HUES48 (cell line): ENCODE measurements at regions not wholly inside any gene's neighbourhood (a gene's known extent, or its start where the extent isn't known, plus 50 kb on each side); places are given as distances from the start of the nearest gene placed in this dataset.
"Not testable (repeated sequence)": the region's sequence is repeated elsewhere in the genome, so short reads cannot be mapped to it uniquely, and the experiment has no call there.

ENCODE experiments used
- H3K27ac ChIP-seq: one replicate; pipeline ENCODE4 v1.7.0; 2013; ENCODE audit warnings: low read depth, low read length, inconsistent platforms
- H3K27me3 ChIP-seq: 2 replicates; pipeline ENCODE4 v1.6.1; 2013; ENCODE audit warnings: mild to moderate bottlenecking, low read length; ENCODE audit not compliant: control insufficient read depth, insufficient read depth
- H3K36me3 ChIP-seq: 2 replicates; pipeline ENCODE4 v1.6.1; 2013; ENCODE audit warnings: low read length; ENCODE audit not compliant: control insufficient read depth, insufficient read depth
- H3K4me1 ChIP-seq: 2 replicates; pipeline ENCODE4 v1.6.1; 2013; ENCODE audit warnings: mild to moderate bottlenecking, low read length; ENCODE audit not compliant: control insufficient read depth, insufficient read depth
- H3K4me3 ChIP-seq: 2 replicates; pipeline ENCODE4 v1.5.1; 2013; ENCODE audit warnings: mild to moderate bottlenecking, low read depth, low read length
- H3K9ac ChIP-seq: 2 replicates; pipeline ENCODE4 v1.6.1; 2013; ENCODE audit warnings: mild to moderate bottlenecking, low read depth, low read length, moderate library complexity
- H3K9me3 ChIP-seq: 2 replicates; pipeline ENCODE4 v1.6.1; 2013; ENCODE audit warnings: low read length; ENCODE audit not compliant: control insufficient read depth, insufficient read depth

- not testable (repeated sequence) for H3K9ac ChIP-seq, H3K27me3 ChIP-seq, H3K9me3 ChIP-seq, H3K4me3 ChIP-seq, H3K27ac ChIP-seq, H3K36me3 ChIP-seq, H3K4me1 ChIP-seq
Observed at GRCh38 chr6:99141906-99142305, 194.2 kb upstream of the FBXL4 start.

DNA sequence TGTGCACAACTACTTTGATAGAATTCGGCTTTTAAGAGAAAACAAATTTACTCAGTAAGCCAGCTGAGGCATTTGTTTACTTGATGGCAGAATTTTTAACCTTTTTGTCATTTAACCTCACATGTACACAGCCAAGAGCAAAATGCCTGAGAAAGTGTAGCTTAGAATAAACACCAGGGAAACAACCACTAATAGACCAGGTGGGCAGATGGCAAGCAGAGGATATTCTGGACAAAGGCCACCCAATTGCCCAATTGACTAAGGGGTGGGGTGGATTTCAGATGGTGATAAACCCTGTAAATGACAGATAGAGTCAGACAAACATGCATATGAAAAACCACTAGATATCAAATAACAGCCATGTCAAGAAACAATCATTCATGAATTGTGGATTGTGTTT is 190.7 kb upstream of the FBXL4 start:
- no peak overlapping the region for H3K4me3 ChIP-seq
- H3K4me1 ChIP-seq: peaks cover 9% of the 10 kb centered on the region; the same call in 1 of the 2 replicates
- no peaks in the 10 kb centered on the region for H3K36me3 ChIP-seq
- H3K9ac ChIP-seq: no peak overlapping the region
- no peak overlapping the region for H3K27ac ChIP-seq
- H3K9me3 ChIP-seq: no peaks in the 10 kb centered on the region
- no peaks in the 10 kb centered on the region for H3K27me3 ChIP-seq

- peaks cover 9% of the 10 kb centered on the region; the same call in 1 of the 2 replicates for H3K4me1 ChIP-seq
- no peaks in the 10 kb centered on the region for H3K36me3 ChIP-seq
- H3K27me3 ChIP-seq: no peaks in the 10 kb centered on the region
- H3K9me3 ChIP-seq: no peaks in the 10 kb centered on the region
- no peak overlapping the region for H3K4me3 ChIP-seq
- no peak overlapping the region for H3K9ac ChIP-seq
- H3K27ac ChIP-seq: no peak overlapping the region
Observed at GRCh38 chr6:99137314-99137713, 189.6 kb upstream of the FBXL4 start.

DNA sequence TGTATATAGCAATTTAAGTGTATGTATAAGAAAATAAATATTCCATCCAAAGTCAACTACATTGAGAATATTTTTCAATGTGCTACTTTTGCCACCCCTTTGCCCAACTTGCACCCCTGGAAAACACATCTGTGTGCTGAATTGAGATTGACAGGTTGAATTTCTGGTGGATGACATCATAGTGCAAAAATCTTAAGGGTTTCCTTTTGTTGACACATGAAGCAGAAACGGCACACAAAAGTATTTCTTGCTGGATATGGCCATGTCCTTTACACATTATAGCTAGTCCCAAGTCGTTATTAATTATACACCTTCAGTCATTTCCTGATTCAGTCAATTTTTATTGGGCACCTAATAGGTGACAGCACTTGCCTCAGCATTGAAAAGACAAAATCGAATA is 188.7 kb upstream of the FBXL4 start:
- H3K9ac ChIP-seq: no peak overlapping the region
- H3K4me3 ChIP-seq: no peak overlapping the region
- H3K27me3 ChIP-seq: no peaks in the 10 kb centered on the region

GRCh38 chr6:99132026-99132635 is 184.4 kb upstream of the FBXL4 start:
- H3K9me3 ChIP-seq: no peaks in the 10 kb centered on the region
- no peak overlapping the region for H3K9ac ChIP-seq

More for the DNA sequence above, 188.7 kb upstream of the FBXL4 start:
- no peaks in the 10 kb centered on the region for H3K36me3 ChIP-seq
- peaks cover 9% of the 10 kb centered on the region; the same call in 1 of the 2 replicates for H3K4me1 ChIP-seq
- H3K27ac ChIP-seq: no peak overlapping the region
- H3K9me3 ChIP-seq: no peaks in the 10 kb centered on the region

DNA sequence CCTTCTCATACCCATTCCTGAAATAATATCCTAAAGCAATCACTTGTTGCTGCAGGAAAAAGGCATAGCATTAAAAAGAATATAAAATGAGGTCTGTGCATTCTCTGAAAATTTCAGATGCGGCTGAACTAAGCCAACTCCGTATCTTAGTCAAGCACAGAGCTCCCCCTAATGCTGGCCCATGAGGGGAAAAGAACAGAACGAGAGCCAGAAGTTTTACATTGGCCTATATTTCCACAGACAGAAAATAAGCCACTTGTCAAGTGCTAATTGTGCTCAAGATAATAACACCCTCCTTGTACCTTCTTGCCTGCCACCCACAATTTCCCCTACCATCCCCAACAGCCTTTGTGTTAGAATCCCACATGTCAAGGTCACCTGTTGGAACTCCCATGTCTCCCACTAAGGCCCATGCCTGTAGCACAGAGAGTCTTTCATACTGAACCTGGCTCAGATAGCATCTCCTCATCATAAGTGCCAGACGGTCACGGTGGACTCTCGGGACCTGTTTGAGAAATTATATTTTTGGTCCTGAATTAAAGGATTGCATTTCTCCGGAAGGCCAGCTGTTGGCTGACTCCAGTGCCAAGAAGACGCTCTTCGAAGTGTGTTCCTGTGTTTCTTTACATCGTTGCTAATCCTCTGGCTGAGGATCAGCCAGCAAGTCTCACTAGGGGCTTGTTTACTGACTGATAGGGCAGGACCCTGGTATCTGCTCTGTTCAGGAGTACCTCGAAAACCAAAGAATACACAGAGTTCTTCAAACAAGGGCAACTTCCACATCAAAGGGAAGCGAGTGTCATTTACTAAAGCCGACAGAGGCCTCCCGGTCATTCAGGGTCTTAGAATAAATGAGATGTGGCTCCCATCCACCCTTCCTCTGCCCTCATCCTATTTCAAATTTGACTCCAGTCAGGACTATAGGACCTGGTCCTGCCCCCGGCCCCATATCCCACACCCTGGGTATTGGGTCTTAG is 183.4 kb upstream of the FBXL4 start:
- H3K9ac ChIP-seq: no peak overlapping the region
- H3K4me3 ChIP-seq: no peak overlapping the region
- no peaks in the 10 kb centered on the region for H3K9me3 ChIP-seq
- H3K4me1 ChIP-seq: peaks cover 9% of the 10 kb centered on the region; the same call in 1 of the 2 replicates
- no peaks in the 10 kb centered on the region for H3K27me3 ChIP-seq
- no peaks in the 10 kb centered on the region for H3K36me3 ChIP-seq
- no peak overlapping the region for H3K27ac ChIP-seq

More at GRCh38 chr6:99132026-99132635, 184.4 kb upstream of the FBXL4 start:
- Histone ChIP-seq H3K36me3 (no peaks in the 10 kb centered on the region), H3K27ac (no peak overlapping the region), H3K27me3 (no peaks in the 10 kb centered on the region), H3K4me3 (no peak overlapping the region), H3K4me1 (peaks cover 9% of the 10 kb centered on the region; the same call in 1 of the 2 replicates)

DNA sequence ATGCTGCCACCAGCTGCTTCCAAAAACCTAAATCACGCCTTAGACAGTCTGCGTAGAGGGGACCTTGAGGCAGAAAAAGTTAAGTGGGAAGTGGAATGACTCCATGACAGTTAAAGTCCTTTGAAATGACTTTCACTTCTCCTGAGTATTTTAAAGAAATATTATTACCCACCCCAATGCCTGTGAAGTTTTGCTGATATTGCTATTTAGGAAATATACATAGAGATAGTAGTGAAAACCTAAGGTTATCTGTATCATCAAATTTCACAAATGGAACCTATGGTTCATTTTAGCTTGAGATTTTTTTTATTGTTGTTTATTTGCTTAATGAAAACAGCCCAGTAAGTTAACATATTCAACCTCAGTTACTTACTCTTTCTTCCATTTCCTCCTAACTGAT is 182.1 kb upstream of the FBXL4 start:
- H3K4me3 ChIP-seq: no peak overlapping the region
- H3K4me1 ChIP-seq: peaks cover 6% of the 10 kb centered on the region; the same call in 1 of the 2 replicates
- no peak overlapping the region for H3K27ac ChIP-seq
- H3K9ac ChIP-seq: no peak overlapping the region
- H3K9me3 ChIP-seq: no peaks in the 10 kb centered on the region
- H3K27me3 ChIP-seq: no peaks in the 10 kb centered on the region
- no peaks in the 10 kb centered on the region for H3K36me3 ChIP-seq

- no peak overlapping the region for H3K4me3 ChIP-seq
- no peaks in the 10 kb centered on the region for H3K9me3 ChIP-seq
- no peaks in the 10 kb centered on the region for H3K36me3 ChIP-seq
- H3K4me1 ChIP-seq: 0 out of 2 replicates have a peak, but pooled peaks cover 2% of the 10 kb centered on the region
- H3K27ac ChIP-seq: no peak overlapping the region
- no peaks in the 10 kb centered on the region for H3K27me3 ChIP-seq
- H3K9ac ChIP-seq: no peak overlapping the region
Observed at GRCh38 chr6:99121748-99122147, 174.0 kb upstream of the FBXL4 start.

- no peak overlapping the region for H3K4me3 ChIP-seq
- H3K9me3 ChIP-seq: no peaks in the 10 kb centered on the region
- no peak overlapping the region for H3K9ac ChIP-seq
- no peaks in the 10 kb centered on the region for H3K27me3 ChIP-seq
- no peak overlapping the region for H3K27ac ChIP-seq
- H3K4me1 ChIP-seq: 0 out of 2 replicates have a peak, but pooled peaks cover 2% of the 10 kb centered on the region
- H3K36me3 ChIP-seq: no peaks in the 10 kb centered on the region
Observed at GRCh38 chr6:99120641-99121040, 172.9 kb upstream of the FBXL4 start.

- no peaks in the 10 kb centered on the region for H3K9me3 ChIP-seq
- H3K27me3 ChIP-seq: no peaks in the 10 kb centered on the region
- 0 out of 2 replicates have a peak, but pooled peaks cover 2% of the 10 kb centered on the region for H3K4me1 ChIP-seq
- no peak overlapping the region for H3K4me3 ChIP-seq
- H3K27ac ChIP-seq: no peak overlapping the region
- no peaks in the 10 kb centered on the region for H3K36me3 ChIP-seq
- H3K9ac ChIP-seq: no peak overlapping the region
Observed at GRCh38 chr6:99119109-99120031, 171.6 kb upstream of the FBXL4 start.
